Osteocyte (in vitro differentiated cells): ENCODE measurements at regions not wholly inside any gene's neighbourhood (a gene's known extent, or its start where the extent isn't known, plus 50 kb on each side); places are given as distances from the start of the nearest gene placed in this dataset.

Experiments
- DNase-seq: peaks from one replicate; pipeline ENCODE4 v3.0.0; 2021; ENCODE audit warnings: mixed read lengths; ENCODE audit not compliant: unreplicated experiment; ENCODE audit errors: extremely low spot score
- H3K27ac Mint-ChIP-seq: one replicate; pipeline ENCODE4 v1.8.0; 2021; ENCODE audit warnings: mild to moderate bottlenecking, mixed read lengths; ENCODE audit not compliant: unreplicated experiment
- H3K27me3 Mint-ChIP-seq: one replicate; pipeline ENCODE4 v1.8.0; 2021; ENCODE audit warnings: mixed read lengths; ENCODE audit not compliant: unreplicated experiment
- H3K36me3 Mint-ChIP-seq: one replicate; pipeline ENCODE4 v1.8.0; 2021; ENCODE audit warnings: mixed read lengths; ENCODE audit not compliant: unreplicated experiment
- H3K4me1 Mint-ChIP-seq: one replicate; pipeline ENCODE4 v1.8.0; 2021; ENCODE audit warnings: mixed read lengths; ENCODE audit not compliant: unreplicated experiment
- H3K4me3 Mint-ChIP-seq: one replicate; pipeline ENCODE4 v1.8.0; 2021; ENCODE audit warnings: mild to moderate bottlenecking, moderate library complexity, mixed read lengths; ENCODE audit not compliant: unreplicated experiment
- H3K9me3 Mint-ChIP-seq: one replicate; pipeline ENCODE4 v1.8.0; 2021; ENCODE audit warnings: mixed read lengths; ENCODE audit not compliant: unreplicated experiment
- CTCF ChIP-seq: fragments of 200-600 bp; sonication (generic); IDR thresholded peaks from 2 replicates; pipeline ENCODE4 v1.5.0; 2021; ENCODE audit warnings: antibody characterized with exemption, mild to moderate bottlenecking, moderate library complexity

GRCh38 chr14:104486222-104486923 is 93.2 kb upstream of the C14orf180 start:
- H3K27ac Mint-ChIP-seq: no peak overlapping the region
- TF ChIP-seq CTCF: no peak
- H3K4me3 Mint-ChIP-seq: no peak overlapping the region
- peaks cover 7% of the 10 kb centered on the region for H3K27me3 Mint-ChIP-seq
- H3K4me1 Mint-ChIP-seq: no peaks in the 10 kb centered on the region
- DNase-seq: peak; percentile 74
- peaks cover 14% of the 10 kb centered on the region for H3K9me3 Mint-ChIP-seq
- H3K36me3 Mint-ChIP-seq: no peaks in the 10 kb centered on the region

GRCh38 chr14:104494483-104494882 is 85.1 kb upstream of the C14orf180 start:
- Mint-ChIP-seq H3K4me3 (no peak overlapping the region), H3K27me3 (peaks cover 13% of the 10 kb centered on the region), H3K27ac (no peak overlapping the region), H3K4me1 (no peaks in the 10 kb centered on the region), H3K36me3 (no peaks in the 10 kb centered on the region), H3K9me3 (peaks cover 10% of the 10 kb centered on the region)
- no peak for TF ChIP-seq CTCF
- no peak for DNase-seq

- no peak for TF ChIP-seq CTCF
- H3K27me3 Mint-ChIP-seq: peaks cover 11% of the 10 kb centered on the region
- H3K4me1 Mint-ChIP-seq: no peaks in the 10 kb centered on the region
- H3K4me3 Mint-ChIP-seq: no peak overlapping the region
- no peak for DNase-seq
- peaks cover 10% of the 10 kb centered on the region for H3K9me3 Mint-ChIP-seq
- H3K36me3 Mint-ChIP-seq: no peaks in the 10 kb centered on the region
- H3K27ac Mint-ChIP-seq: no peak overlapping the region
Measured at GRCh38 chr14:104496095-104496494, 83.5 kb upstream of the C14orf180 start.

- TF ChIP-seq CTCF: no peak
- Mint-ChIP-seq H3K4me1 (no peaks in the 10 kb centered on the region), H3K27me3 (no peaks in the 10 kb centered on the region), H3K27ac (no peak overlapping the region), H3K4me3 (no peak overlapping the region), H3K9me3 (peaks cover 15% of the 10 kb centered on the region), H3K36me3 (no peaks in the 10 kb centered on the region)
- peak; percentile 76 for DNase-seq
Measured at GRCh38 chr14:104499784-104500760, 79.5 kb upstream of the C14orf180 start.

GRCh38 chr14:104502060-104502459 is 77.5 kb upstream of the C14orf180 start:
- Mint-ChIP-seq H3K9me3 (peaks cover 9% of the 10 kb centered on the region), H3K27ac (no peak overlapping the region), H3K4me3 (no peak overlapping the region), H3K27me3 (no peaks in the 10 kb centered on the region), H3K36me3 (no peaks in the 10 kb centered on the region), H3K4me1 (no peaks in the 10 kb centered on the region)
- no peak for TF ChIP-seq CTCF
- DNase-seq: no peak
